GM23338 (cell line): ENCODE measurements at regions not wholly inside any gene's neighbourhood (a gene's known extent, or its start where the extent isn't known, plus 50 kb on each side); places are given as distances from the start of the nearest gene placed in this dataset.

Source experiments
- ATAC-seq: fragments of 200-7000 bp; cut with Tn5 transposase; 3 replicates; pipeline ENCODE4 v1.9.1; 2020
- DNase-seq: peaks from one replicate; pipeline ENCODE4 v3.0.0-alpha.2; 2015; ENCODE audit warnings: low spot score
- H2AFZ ChIP-seq: fragments of 200-600 bp; sonication (generic); 2 replicates; pipeline ENCODE4 v1.8.0; 2016; ENCODE audit warnings: antibody characterized with exemption, mild to moderate bottlenecking, moderate library complexity
- H3F3A ChIP-seq: fragments of 200-600 bp; sonication (generic); replicated peaks from 2 replicates; pipeline ENCODE4 v1.8.0; 2017; ENCODE audit warnings: antibody characterized with exemption, mixed run types, low read depth
- H3K27ac ChIP-seq: fragments of 200-600 bp; sonication (generic); 2 replicates; pipeline ENCODE4 v1.6.1; 2016; ENCODE audit warnings: low read depth
- H3K27me3 ChIP-seq: fragments of 200-600 bp; sonication (generic); 2 replicates; pipeline ENCODE4 v1.8.0; 2016; ENCODE audit warnings: mild to moderate bottlenecking, mixed run types, moderate library complexity; ENCODE audit not compliant: insufficient read depth
- H3K36me3 ChIP-seq: fragments of 200-600 bp; sonication (generic); 2 replicates; pipeline ENCODE4 v1.8.0; 2016; ENCODE audit warnings: mild to moderate bottlenecking; ENCODE audit not compliant: insufficient read depth
- H3K4me1 ChIP-seq: fragments of 200-600 bp; sonication (generic); 2 replicates; pipeline ENCODE4 v1.8.0; 2016; ENCODE audit warnings: mild to moderate bottlenecking, moderate library complexity; ENCODE audit not compliant: insufficient read depth
- H3K4me2 ChIP-seq: fragments of 200-600 bp; sonication (generic); 2 replicates; pipeline ENCODE4 v1.7.1; 2017; ENCODE audit warnings: mixed run types
- H3K4me3 ChIP-seq: fragments of 200-600 bp; sonication (generic); 2 replicates; pipeline ENCODE4 v1.6.1; 2016; ENCODE audit warnings: mixed run types
- H3K79me2 ChIP-seq: fragments of 200-600 bp; sonication (generic); replicated peaks from 2 replicates; pipeline ENCODE4 v1.8.0; 2017; ENCODE audit warnings: mild to moderate bottlenecking; ENCODE audit not compliant: insufficient read depth
- H3K9me2 ChIP-seq: fragments of 200-600 bp; sonication (generic); 2 replicates; pipeline ENCODE4 v1.8.0; 2017; ENCODE audit not compliant: insufficient read depth
- H4K20me1 ChIP-seq: fragments of 200-600 bp; sonication (generic); replicated peaks from 2 replicates; pipeline ENCODE4 v1.8.0; 2017; ENCODE audit warnings: mild to moderate bottlenecking; ENCODE audit not compliant: insufficient read depth
- H3K27ac Mint-ChIP-seq: 2 replicates; pipeline ENCODE4 v1.8.0; 2020; ENCODE audit warnings: inconsistent platforms, mild to moderate bottlenecking, moderate library complexity, mixed read lengths
- H3K27me3 Mint-ChIP-seq: 3 replicates; pipeline ENCODE4 v1.8.0; 2022; ENCODE audit warnings: low read depth, mild to moderate bottlenecking, moderate library complexity, mixed read lengths, inconsistent platforms; ENCODE audit not compliant: insufficient read depth, poor library complexity
- H3K36me3 Mint-ChIP-seq: 3 replicates; pipeline ENCODE4 v1.8.0; 2021; ENCODE audit warnings: low read depth, mild to moderate bottlenecking, inconsistent platforms, moderate library complexity, mixed read lengths
- H3K4me1 Mint-ChIP-seq: 3 replicates; pipeline ENCODE4 v1.8.0; 2020; ENCODE audit warnings: mild to moderate bottlenecking, inconsistent platforms, mixed read lengths
- H3K4me3 Mint-ChIP-seq: 3 replicates; pipeline ENCODE4 v1.8.0; 2021; ENCODE audit warnings: moderate library complexity, mild to moderate bottlenecking, inconsistent platforms, mixed read lengths
- H3K9me3 Mint-ChIP-seq: 3 replicates; pipeline ENCODE4 v1.8.0; 2020; ENCODE audit warnings: moderate library complexity, mild to moderate bottlenecking, inconsistent platforms, mixed read lengths
- CREB1 ChIP-seq: fragments of 250-450 bp; sonication (Bioruptor Pico); IDR thresholded peaks from 2 replicates; pipeline ENCODE4 v1.5.0; 2020; ENCODE audit warnings: low read depth, mild to moderate bottlenecking, moderate library complexity
- JUNB ChIP-seq: IDR thresholded peaks from one replicate; pipeline ENCODE4 v1.6.1; 2016; ENCODE audit warnings: antibody characterized with exemption; ENCODE audit not compliant: unreplicated experiment
- NANOG ChIP-seq: IDR thresholded peaks from 2 replicates; pipeline ENCODE4 v1.6.1; 2016; ENCODE audit warnings: antibody characterized with exemption, borderline replicate concordance
- POLR2AphosphoS5 ChIP-seq: IDR thresholded peaks from 2 replicates; pipeline ENCODE4 v1.6.1; 2016; ENCODE audit warnings: antibody characterized with exemption, low read depth
- ZNF331 ChIP-seq: fragments of 250-450 bp; sonication (Bioruptor Pico); IDR thresholded peaks from 2 replicates; pipeline ENCODE4 v1.5.0; 2020; ENCODE audit warnings: low read depth, mild to moderate bottlenecking, moderate library complexity
- ZNF462 ChIP-seq: fragments of 250-450 bp; sonication (Bioruptor Pico); IDR thresholded peaks from 2 replicates; pipeline ENCODE4 v1.5.0; 2020; ENCODE audit warnings: mild to moderate bottlenecking, moderate library complexity

GRCh38 chr15:62591842-62592838 lies 427.1 kb upstream of the C2CD4B start:
- H3K36me3 Mint-ChIP-seq, result no peaks in the 10 kb centered on the region
- TF ChIP-seq NANOG, result no peak
- Histone ChIP-seq H3K36me3 (no peaks in the 10 kb centered on the region), H3K4me1 (peaks cover 13% of the 10 kb centered on the region), H3K79me2 (no peaks in the 10 kb centered on the region), H3K27me3 (no peaks in the 10 kb centered on the region), H2AFZ (no peak overlapping the region), H3K9me2 (no peaks in the 10 kb centered on the region), H4K20me1 (no peaks in the 10 kb centered on the region), H3K4me2 (no peak overlapping the region), H3K4me3 (no peak overlapping the region), H3K27ac (no peak overlapping the region), H3F3A (no peaks in the 10 kb centered on the region)
- H3K27ac Mint-ChIP-seq, result no peak overlapping the region
- peaks cover 10% of the 10 kb centered on the region; the same call in 2 of the 3 replicates for H3K4me1 Mint-ChIP-seq
- peaks cover 1% of the 10 kb centered on the region for H3K27me3 Mint-ChIP-seq
- no peaks in the 10 kb centered on the region for H3K9me3 Mint-ChIP-seq
- no peak for DNase-seq
- no peak for ATAC-seq
- no peak overlapping the region for H3K4me3 Mint-ChIP-seq

- peak overlapping the region; percentile 30; the same call in 1 of the 2 replicates for H3K4me2 ChIP-seq
- H3F3A ChIP-seq, result no peaks in the 10 kb centered on the region
- no peaks in the 10 kb centered on the region for H4K20me1 ChIP-seq
- no peak for TF ChIP-seq JUNB
- no peak for TF ChIP-seq CREB1
- Mint-ChIP-seq H3K9me3 (no peaks in the 10 kb centered on the region), H3K36me3 (no peaks in the 10 kb centered on the region), H3K27ac (no peak overlapping the region), H3K4me3 (no peak overlapping the region), H3K27me3 (peaks cover 1% of the 10 kb centered on the region), H3K4me1 (peaks cover 10% of the 10 kb centered on the region; the same call in 2 of the 3 replicates)
- H3K27ac ChIP-seq, result no peak overlapping the region
- H3K4me3 ChIP-seq, result no peak overlapping the region
- no peak for DNase-seq
- no peak for ATAC-seq
- H3K36me3 ChIP-seq, result no peaks in the 10 kb centered on the region
- H3K9me2 ChIP-seq, result no peaks in the 10 kb centered on the region
- H2AFZ ChIP-seq, result no peak overlapping the region
- no peaks in the 10 kb centered on the region for H3K79me2 ChIP-seq
- H3K27me3 ChIP-seq, result no peaks in the 10 kb centered on the region
- peaks cover 13% of the 10 kb centered on the region for H3K4me1 ChIP-seq
Measured at GRCh38 chr15:62592920-62593319, 427.8 kb upstream of the C2CD4B start.

- Histone ChIP-seq H4K20me1 (no peaks in the 10 kb centered on the region), H3K79me2 (no peaks in the 10 kb centered on the region), H2AFZ (no peak overlapping the region), H3K4me3 (no peak overlapping the region), H3K4me1 (peaks cover 13% of the 10 kb centered on the region), H3K27me3 (no peaks in the 10 kb centered on the region), H3K4me2 (no peak overlapping the region), H3K9me2 (no peaks in the 10 kb centered on the region), H3K27ac (no peak overlapping the region), H3K36me3 (no peaks in the 10 kb centered on the region), H3F3A (no peaks in the 10 kb centered on the region)
- Mint-ChIP-seq H3K36me3 (no peaks in the 10 kb centered on the region), H3K9me3 (no peaks in the 10 kb centered on the region), H3K4me1 (peaks cover 8% of the 10 kb centered on the region; the same call in 2 of the 3 replicates), H3K4me3 (no peak overlapping the region), H3K27ac (no peak overlapping the region), H3K27me3 (peaks cover 1% of the 10 kb centered on the region)
- DNase-seq (no peak), ATAC-seq (no peak)
- TF ChIP-seq ZNF331 (CRISPR knock-in tag) (no peak), ZNF462 (CRISPR knock-in tag) (no peak), JUNB (no peak), POLR2AphosphoS5 (no peak)
Measured at GRCh38 chr15:62593681-62594399, 428.8 kb upstream of the C2CD4B start.
